ENCODE measurements at regions not wholly inside any gene's neighbourhood (a gene's known extent, or its start where the extent isn't known, plus 50 kb on each side); places are given as distances from the start of the nearest gene placed in this dataset.

- TF ChIP-seq CTCF (conservative IDR thresholded peaks at IDR 0.05; ENCODE audit: low read length) (no peak), EZH2phosphoT487 (IDR thresholded peaks at IDR 0.05; ENCODE audit: borderline replicate concordance, low read depth, low read length) (no peak)
Observed at GRCh38 chr4:163012816-163013215, 153.9 kb downstream of the NAF1 start.
